ENCODE measurements at regions not wholly inside any gene's neighbourhood (a gene's known extent, or its start where the extent isn't known, plus 50 kb on each side); places are given as distances from the start of the nearest gene placed in this dataset.
"Not testable (repeated sequence)": the region's sequence is repeated elsewhere in the genome, so short reads cannot be mapped to it uniquely, and the experiment has no call there.

- TF ChIP-seq, protein P1, sequence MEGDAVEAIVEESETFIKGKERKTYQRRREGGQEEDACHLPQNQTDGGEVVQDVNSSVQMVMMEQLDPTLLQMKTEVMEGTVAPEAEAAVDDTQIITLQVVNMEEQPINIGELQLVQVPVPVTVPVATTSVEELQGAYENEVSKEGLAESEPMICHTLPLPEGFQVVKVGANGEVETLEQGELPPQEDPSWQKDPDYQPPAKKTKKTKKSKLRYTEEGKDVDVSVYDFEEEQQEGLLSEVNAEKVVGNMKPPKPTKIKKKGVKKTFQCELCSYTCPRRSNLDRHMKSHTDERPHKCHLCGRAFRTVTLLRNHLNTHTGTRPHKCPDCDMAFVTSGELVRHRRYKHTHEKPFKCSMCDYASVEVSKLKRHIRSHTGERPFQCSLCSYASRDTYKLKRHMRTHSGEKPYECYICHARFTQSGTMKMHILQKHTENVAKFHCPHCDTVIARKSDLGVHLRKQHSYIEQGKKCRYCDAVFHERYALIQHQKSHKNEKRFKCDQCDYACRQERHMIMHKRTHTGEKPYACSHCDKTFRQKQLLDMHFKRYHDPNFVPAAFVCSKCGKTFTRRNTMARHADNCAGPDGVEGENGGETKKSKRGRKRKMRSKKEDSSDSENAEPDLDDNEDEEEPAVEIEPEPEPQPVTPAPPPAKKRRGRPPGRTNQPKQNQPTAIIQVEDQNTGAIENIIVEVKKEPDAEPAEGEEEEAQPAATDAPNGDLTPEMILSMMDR (IDR thresholded peaks at IDR 0.05; ENCODE audit: insufficient read depth, low read length) = no peak
- no peak overlapping the region for H3K4me3 ChIP-seq (ENCODE audit: low read depth, low read length)
- no peak for DNase-seq (ENCODE audit: low read depth)
These were observed 1271.6 kb downstream of the CDH12 start for GRCh38 chr5:21581508-21581907.

DNA sequence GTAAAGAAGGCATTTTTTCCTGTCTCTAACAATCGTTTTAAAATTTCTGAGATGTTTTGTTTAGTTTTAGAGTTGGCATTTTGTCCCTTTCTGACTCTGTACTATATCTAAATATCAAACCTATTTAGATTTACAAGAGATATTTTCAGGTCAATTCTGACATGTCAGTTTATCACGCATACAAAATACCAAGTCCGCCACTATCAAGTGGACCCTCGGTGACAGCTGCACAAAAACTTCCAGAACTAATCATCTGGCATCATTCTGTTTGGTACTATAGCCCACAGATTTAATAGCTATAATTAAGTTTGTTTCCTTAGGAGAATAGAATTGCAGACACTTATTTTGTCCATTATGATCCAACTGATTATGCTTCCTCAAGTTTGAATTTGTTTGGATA, 1278.2 kb downstream of the CDH12 start:
- TF ChIP-seq, protein P1 (IDR thresholded peaks at IDR 0.05; ENCODE audit: insufficient read depth, low read length) = no peak
- no peak overlapping the region for H3K4me3 ChIP-seq (ENCODE audit: low read depth, low read length)
- no peak for DNase-seq (ENCODE audit: low read depth)

DNA sequence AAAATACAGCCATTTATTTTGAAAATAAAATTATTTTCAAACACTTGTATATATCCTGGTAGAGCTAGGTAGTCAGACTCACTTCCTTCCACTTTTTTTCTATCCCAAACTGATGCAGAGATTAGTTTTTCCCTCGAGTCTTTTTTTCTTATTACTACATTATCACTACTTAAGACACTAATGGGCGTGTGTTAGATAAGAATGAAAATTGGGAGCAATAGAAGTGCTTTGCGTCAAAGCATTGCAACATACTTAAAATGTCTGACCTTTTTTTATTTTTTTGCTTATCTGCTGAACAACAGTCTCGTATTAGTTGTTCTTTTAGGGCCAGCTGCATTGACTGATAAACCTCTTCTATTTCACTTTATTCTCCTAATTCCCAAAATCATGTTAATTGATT, 1278.7 kb downstream of the CDH12 start:
- TF ChIP-seq, protein P1 (IDR thresholded peaks at IDR 0.05; ENCODE audit: insufficient read depth, low read length) = no peak
- H3K4me3 ChIP-seq (ENCODE audit: low read depth, low read length) = no peak overlapping the region
- DNase-seq (ENCODE audit: low read depth) = peak; percentile 42

DNA sequence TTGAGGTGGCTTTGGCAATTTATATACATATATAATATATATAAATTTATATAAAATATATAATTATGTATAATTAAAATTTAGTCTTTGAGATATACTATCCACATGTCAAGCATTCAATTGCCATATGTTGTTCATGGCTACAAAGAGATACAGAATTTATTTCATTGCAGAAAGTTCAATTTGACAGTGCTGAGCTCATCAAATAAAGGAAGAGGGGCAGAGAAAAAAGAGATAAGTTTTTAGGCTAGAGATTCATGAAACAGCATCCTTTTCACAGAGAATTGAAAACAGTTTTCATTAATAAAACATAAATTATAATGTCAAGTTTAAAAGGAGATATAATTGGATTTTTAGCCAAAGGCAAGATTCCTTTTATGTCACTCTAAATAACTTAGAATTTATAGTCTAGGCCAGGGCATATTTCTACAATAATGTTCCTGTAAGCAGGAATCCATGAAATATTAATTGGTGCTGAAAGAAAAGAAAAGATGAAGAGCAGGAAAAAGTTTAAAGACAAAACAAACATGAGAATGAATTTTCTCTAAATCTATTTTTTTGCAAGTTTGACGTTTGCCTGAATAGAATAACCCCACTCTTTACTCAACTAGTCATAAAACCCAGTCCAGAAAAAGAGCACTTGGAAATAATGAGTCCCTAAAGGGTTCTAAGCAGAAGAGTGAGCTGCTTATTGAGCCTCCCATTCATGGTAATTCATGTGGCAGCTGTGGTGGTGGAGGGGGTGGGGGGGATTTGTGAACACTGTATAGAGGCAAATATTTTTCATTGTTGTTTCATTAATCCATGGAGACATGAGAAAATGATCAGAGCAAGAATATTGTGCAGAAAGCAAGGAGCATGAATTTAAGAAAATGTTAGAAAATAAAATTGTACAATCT, 1279.5 kb downstream of the CDH12 start:
- H3K4me3 ChIP-seq (ENCODE audit: low read depth, low read length) = no peak overlapping the region
- TF ChIP-seq, protein P1 (IDR thresholded peaks at IDR 0.05; ENCODE audit: insufficient read depth, low read length) = no peak
- DNase-seq (ENCODE audit: low read depth) = no peak

DNA sequence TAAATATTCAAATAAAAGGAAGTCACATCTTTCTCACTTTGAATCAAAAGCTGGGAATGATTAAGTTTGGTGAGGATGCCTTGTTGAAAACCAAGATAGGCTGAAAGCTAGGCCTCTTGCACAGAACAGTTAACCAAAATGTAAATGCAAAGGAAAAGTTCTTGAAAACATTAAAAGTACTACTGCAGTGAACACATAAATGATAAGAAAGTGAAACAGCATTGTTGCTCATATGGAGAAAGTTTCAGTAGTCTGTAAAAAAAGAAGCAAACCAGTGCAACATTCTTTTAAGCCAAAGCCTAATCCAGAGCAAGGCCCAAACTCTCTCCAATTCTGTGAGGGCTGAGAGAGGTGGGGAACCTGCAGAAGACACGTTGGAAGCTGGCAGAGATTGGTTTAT, 1281.9 kb downstream of the CDH12 start:
- not testable (repeated sequence) for H3K4me3 ChIP-seq (ENCODE audit: low read depth, low read length); DNase-seq (ENCODE audit: low read depth)

GRCh38 chr5:21559109-21559508, 1294.0 kb downstream of the CDH12 start:
- not testable (repeated sequence) for DNase-seq (ENCODE audit: low read depth); H3K4me3 ChIP-seq (ENCODE audit: low read depth, low read length)

GRCh38 chr5:21552263-21552662, 1300.9 kb downstream of the CDH12 start:
- not testable (repeated sequence) for H3K4me3 ChIP-seq (ENCODE audit: low read depth, low read length); DNase-seq (ENCODE audit: low read depth)

GRCh38 chr5:21550916-21551315, 1302.2 kb downstream of the CDH12 start:
- DNase-seq (ENCODE audit: low read depth); H3K4me3 ChIP-seq (ENCODE audit: low read depth, low read length): not testable (repeated sequence)

DNA sequence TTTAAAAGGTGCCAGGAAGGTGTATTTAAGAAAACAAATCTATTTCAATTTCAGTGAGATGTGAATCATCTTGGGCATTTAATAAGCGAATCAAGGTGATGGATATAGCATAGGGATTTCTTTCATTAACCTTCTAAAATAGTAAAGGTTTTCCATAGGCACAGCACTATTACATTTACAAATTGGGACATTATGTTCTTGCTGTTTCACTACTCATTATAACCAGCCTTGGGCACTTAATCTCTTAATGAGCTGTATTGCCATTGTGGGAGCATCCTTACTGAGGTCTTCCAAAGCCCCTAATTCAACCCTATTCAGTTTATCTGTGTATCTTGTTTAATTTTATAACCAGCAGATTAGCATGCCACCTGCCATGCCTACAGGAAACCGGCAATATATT, 1305.5 kb downstream of the CDH12 start:
- not testable (repeated sequence) for DNase-seq (ENCODE audit: low read depth); H3K4me3 ChIP-seq (ENCODE audit: low read depth, low read length)

DNA sequence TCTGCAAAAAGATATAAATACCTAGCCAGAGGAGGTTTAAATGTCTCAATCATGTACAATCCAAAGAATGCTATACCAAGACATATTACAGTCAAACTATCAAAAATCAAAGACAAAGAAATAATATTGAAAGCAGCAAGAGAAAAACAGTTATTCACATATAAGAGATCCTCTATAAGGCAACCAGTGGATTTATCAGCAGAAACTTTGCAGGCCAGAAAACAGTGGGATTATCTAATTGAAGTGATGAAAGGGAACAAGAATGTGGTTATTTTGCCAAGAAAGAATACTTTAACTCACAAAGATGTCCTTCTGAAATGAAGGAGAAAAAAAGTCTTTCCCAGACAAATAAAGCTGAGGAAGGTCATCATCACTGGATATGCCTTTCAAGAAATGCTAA, 1318.0 kb downstream of the CDH12 start:
- H3K4me3 ChIP-seq (ENCODE audit: low read depth, low read length) = not testable (repeated sequence)
- DNase-seq (ENCODE audit: low read depth) = peak; percentile 25

- not testable (repeated sequence) for H3K4me3 ChIP-seq (ENCODE audit: low read depth, low read length); DNase-seq (ENCODE audit: low read depth)
These were observed 1332.0 kb downstream of the CDH12 start for GRCh38 chr5:21521157-21521556.

- not testable (repeated sequence) for DNase-seq (ENCODE audit: low read depth); H3K4me3 ChIP-seq (ENCODE audit: low read depth, low read length)
These were observed 1356.2 kb downstream of the CDH12 start for GRCh38 chr5:21496926-21497325.

GRCh38 chr5:21496056-21496455, 1357.1 kb downstream of the CDH12 start:
- not testable (repeated sequence) for H3K4me3 ChIP-seq (ENCODE audit: low read depth, low read length); DNase-seq (ENCODE audit: low read depth)

GRCh38 chr5:21495235-21495634, 1357.9 kb downstream of the CDH12 start:
- H3K4me3 ChIP-seq (ENCODE audit: low read depth, low read length); DNase-seq (ENCODE audit: low read depth): not testable (repeated sequence)
